SU-DHL-6 (cell line): ENCODE measurements at regions not wholly inside any gene's neighbourhood (a gene's known extent, or its start where the extent isn't known, plus 50 kb on each side); places are given as distances from the start of the nearest gene placed in this dataset.

Experiments used
- H2AFZ ChIP-seq: fragments of 200-600 bp; sonication (generic); 2 replicates; pipeline ENCODE4 v1.6.1; 2014; ENCODE audit warnings: low read depth, mild to moderate bottlenecking, moderate library complexity, mixed read lengths, antibody characterized with exemption, low read length; ENCODE audit not compliant: severe bottlenecking
- H3F3A ChIP-seq: fragments of 200-600 bp; shearing (Covaris generic); 2 replicates; pipeline ENCODE4 v1.6.0; 2016; ENCODE audit warnings: antibody characterized with exemption, mild to moderate bottlenecking; ENCODE audit not compliant: insufficient read depth
- H3K27ac ChIP-seq: fragments of 200-600 bp; sonication (generic); 2 replicates; pipeline ENCODE4 v1.5.1; 2016; ENCODE audit warnings: low read depth, mild to moderate bottlenecking, low read length, moderate library complexity, mixed read lengths
- H3K27me3 ChIP-seq: fragments of 200-600 bp; sonication (generic), shearing (Covaris generic); 2 replicates; pipeline ENCODE4 v1.6.0; 2014; ENCODE audit warnings: mild to moderate bottlenecking, low read length
- H3K36me3 ChIP-seq: fragments of 200-600 bp; sonication (generic); 2 replicates; pipeline ENCODE4 v1.6.1; 2014; ENCODE audit warnings: mild to moderate bottlenecking, low read length, mixed read lengths
- H3K4me2 ChIP-seq: fragments of 300-600, 200-600 bp; shearing (Covaris generic), sonication (generic); 2 replicates; pipeline ENCODE4 v1.6.0; 2014; ENCODE audit warnings: low read length, low read depth, mild to moderate bottlenecking; ENCODE audit not compliant: poor library complexity, severe bottlenecking
- H3K4me3 ChIP-seq: fragments of 200-600 bp; sonication (generic); 2 replicates; pipeline ENCODE4 v1.5.1; 2014; ENCODE audit warnings: antibody characterized with exemption, low read length, mild to moderate bottlenecking, mixed read lengths; ENCODE audit not compliant: insufficient read depth, poor library complexity, severe bottlenecking
- H3K79me2 ChIP-seq: fragments of 200-600 bp; sonication (generic); 2 replicates; pipeline ENCODE4 v1.6.1; 2014; ENCODE audit warnings: mild to moderate bottlenecking, low read length, moderate library complexity; ENCODE audit not compliant: insufficient read depth
- H3K9ac ChIP-seq: fragments of 200-600 bp; sonication (generic); 2 replicates; pipeline ENCODE4 v1.7.0; 2014; ENCODE audit warnings: mild to moderate bottlenecking, low read length
- H3K9me2 ChIP-seq: fragments of 200-600 bp; sonication (generic); replicated peaks from 2 replicates; pipeline ENCODE4 v1.6.1; 2014; ENCODE audit warnings: low read length; ENCODE audit not compliant: insufficient read depth
- H3K9me3 ChIP-seq: fragments of 200-600 bp; sonication (generic); 2 replicates; pipeline ENCODE4 v1.6.1; 2014; ENCODE audit warnings: low read length, mixed read lengths; ENCODE audit not compliant: insufficient read depth
- H4K20me1 ChIP-seq: fragments of 200-600 bp; sonication (generic); 2 replicates; pipeline ENCODE4 v1.6.1; 2014; ENCODE audit warnings: low read depth, mild to moderate bottlenecking, antibody characterized with exemption, low read length, moderate library complexity, mixed read lengths
- CTCF ChIP-seq: fragments of 200-600 bp; sonication (generic); IDR thresholded peaks from one replicate; pipeline ENCODE4 v1.5.1; 2017; ENCODE audit warnings: antibody characterized with exemption, mild to moderate bottlenecking, low read length, moderate library complexity; ENCODE audit not compliant: insufficient read depth, poor library complexity, severe bottlenecking
- EZH2phosphoT487 ChIP-seq: fragments of 200-600 bp; sonication (generic), shearing (Covaris generic); conservative IDR thresholded peaks from 2 replicates; pipeline ENCODE4 v1.6.1; 2018; ENCODE audit warnings: mild to moderate bottlenecking, antibody characterized with exemption, low read length, moderate library complexity, mixed read lengths

- H3K27ac ChIP-seq: no peak overlapping the region
- no peak overlapping the region for H2AFZ ChIP-seq
- H3K27me3 ChIP-seq: no peaks in the 10 kb centered on the region
- H3K36me3 ChIP-seq: no peaks in the 10 kb centered on the region
- no peaks in the 10 kb centered on the region for H3K79me2 ChIP-seq
- no peak overlapping the region for H3K9ac ChIP-seq
- H3K9me3 ChIP-seq: no peaks in the 10 kb centered on the region
- TF ChIP-seq CTCF: no peak
- TF ChIP-seq EZH2phosphoT487: no peak
- no peaks in the 10 kb centered on the region for H3F3A ChIP-seq
- no peaks in the 10 kb centered on the region for H3K9me2 ChIP-seq
- H3K4me3 ChIP-seq: no peak overlapping the region
- H3K4me2 ChIP-seq: no peak overlapping the region
- H4K20me1 ChIP-seq: no peaks in the 10 kb centered on the region
Measured at GRCh38 chr18:78785706-78786105, 193.9 kb upstream of the SALL3 start.

- Histone ChIP-seq H3K9me2 (no peaks in the 10 kb centered on the region), H4K20me1 (no peaks in the 10 kb centered on the region), H3K27me3 (no peaks in the 10 kb centered on the region), H3F3A (no peaks in the 10 kb centered on the region), H3K4me3 (no peak overlapping the region), H3K36me3 (no peaks in the 10 kb centered on the region), H3K9ac (no peak overlapping the region), H3K9me3 (no peaks in the 10 kb centered on the region), H3K79me2 (no peaks in the 10 kb centered on the region), H3K4me2 (no peak overlapping the region), H2AFZ (no peak overlapping the region), H3K27ac (no peak overlapping the region)
- TF ChIP-seq CTCF (no peak), EZH2phosphoT487 (no peak)
Measured at GRCh38 chr18:78786776-78787175, 192.8 kb upstream of the SALL3 start.

GRCh38 chr18:78787751-78788150 lies 191.9 kb upstream of the SALL3 start:
- Histone ChIP-seq H3K9me2 (no peaks in the 10 kb centered on the region), H2AFZ (no peak overlapping the region), H3K4me3 (no peak overlapping the region), H3K4me2 (no peak overlapping the region), H3F3A (no peaks in the 10 kb centered on the region), H4K20me1 (no peaks in the 10 kb centered on the region), H3K9me3 (no peaks in the 10 kb centered on the region), H3K79me2 (no peaks in the 10 kb centered on the region), H3K36me3 (no peaks in the 10 kb centered on the region), H3K9ac (no peak overlapping the region), H3K27ac (no peak overlapping the region), H3K27me3 (no peaks in the 10 kb centered on the region)
- TF ChIP-seq EZH2phosphoT487: no peak

- Histone ChIP-seq H2AFZ (no peak overlapping the region), H3K4me2 (no peak overlapping the region), H3K36me3 (no peaks in the 10 kb centered on the region), H3K9me3 (no peaks in the 10 kb centered on the region), H3F3A (no peaks in the 10 kb centered on the region), H3K79me2 (no peaks in the 10 kb centered on the region), H3K4me3 (no peak overlapping the region), H3K27me3 (no peaks in the 10 kb centered on the region), H3K9me2 (no peaks in the 10 kb centered on the region), H4K20me1 (no peaks in the 10 kb centered on the region), H3K9ac (no peak overlapping the region), H3K27ac (no peak overlapping the region)
- TF ChIP-seq EZH2phosphoT487 (no peak), CTCF (no peak)
Measured at GRCh38 chr18:78788161-78788560, 191.5 kb upstream of the SALL3 start.
